Kidney (tissue), 13 donors: ENCODE measurements at regions not wholly inside any gene's neighbourhood (a gene's known extent, or its start where the extent isn't known, plus 50 kb on each side); places are given as distances from the start of the nearest gene placed in this dataset.

Experiments used
- DNase-seq, 5 donors: peaks; one replicate each; pipeline ENCODE4 v3.0.0-alpha.2; 2013 to 2020
- FAIRE-seq: peaks from 2 replicates; lab custom pipeline; 2012; peaks lifted over from hg19 to GRCh38; lab: Jason Lieb, UNC
- H3K27ac ChIP-seq, 2 donors: one replicate each; pipeline ENCODE4 v1.7.0; 2013; ENCODE audit warnings: low read depth in 2 of 2, low read length in 2 of 2, inconsistent platforms in 1 of 2
- H3K27me3 ChIP-seq: one replicate; pipeline ENCODE4 v1.7.1; 2013; ENCODE audit warnings: low read length, inconsistent platforms; ENCODE audit not compliant: control insufficient read depth, insufficient read depth
- H3K36me3 ChIP-seq, 3 donors: one replicate each; pipeline versions ENCODE4 v1.7.0 to v1.7.1; 2013; ENCODE audit warnings: low read length in 3 of 3, control low read depth in 1 of 3, inconsistent platforms in 1 of 3; ENCODE audit not compliant: insufficient read depth in 3 of 3, control insufficient read depth in 2 of 3
- H3K4me1 ChIP-seq, 3 donors: one replicate each; pipeline versions ENCODE4 v1.7.0 to v1.7.1; 2013; ENCODE audit warnings: low read length in 3 of 3, inconsistent platforms in 1 of 3, low read depth in 1 of 3; ENCODE audit not compliant: control insufficient read depth in 2 of 3, insufficient read depth in 2 of 3
- H3K4me3 ChIP-seq, 3 donors: one replicate each; pipeline versions ENCODE4 v1.7.0 to v1.8.1; 2013; ENCODE audit warnings: low read length in 3 of 3, control low read depth in 1 of 3, inconsistent platforms in 1 of 3
- H3K9ac ChIP-seq, 3 donors: one replicate each; pipeline versions ENCODE4 v1.7.0 to v1.7.1; 2013; ENCODE audit warnings: low read length in 3 of 3, control low read depth in 1 of 3, inconsistent platforms in 1 of 3
- H3K9me3 ChIP-seq, 3 donors: one replicate each; pipeline versions ENCODE4 v1.7.0 to v1.7.1; 2013; ENCODE audit warnings: low read length in 3 of 3, control low read depth in 1 of 3, inconsistent platforms in 1 of 3; ENCODE audit not compliant: control insufficient read depth in 2 of 3, insufficient read depth in 1 of 3
- intact Hi-C: fragments of 100-400 bp; cut with DNase I; formaldehyde crosslinking; loops from one replicate; pipeline ENCODE4 v1.11.1; 2022
- TF ChIP-seq, protein P1 (sequence below): IDR thresholded peaks from 3 replicates; pipeline ENCODE4 v1.5.1; 2012; ENCODE audit warnings: mild to moderate bottlenecking, moderate library complexity, borderline replicate concordance; ENCODE audit not compliant: insufficient read depth; ENCODE audit errors: extremely low read depth
- donor health status: control.
- donor health status: control.
- donor health status: control.
- donor health status: control.
- donor health status: control.
- donor health status: DM: yes; HTN: yes; CAD: no.
- donor health status: Normal renal cell carcinoma (clear cell type).

DNA sequence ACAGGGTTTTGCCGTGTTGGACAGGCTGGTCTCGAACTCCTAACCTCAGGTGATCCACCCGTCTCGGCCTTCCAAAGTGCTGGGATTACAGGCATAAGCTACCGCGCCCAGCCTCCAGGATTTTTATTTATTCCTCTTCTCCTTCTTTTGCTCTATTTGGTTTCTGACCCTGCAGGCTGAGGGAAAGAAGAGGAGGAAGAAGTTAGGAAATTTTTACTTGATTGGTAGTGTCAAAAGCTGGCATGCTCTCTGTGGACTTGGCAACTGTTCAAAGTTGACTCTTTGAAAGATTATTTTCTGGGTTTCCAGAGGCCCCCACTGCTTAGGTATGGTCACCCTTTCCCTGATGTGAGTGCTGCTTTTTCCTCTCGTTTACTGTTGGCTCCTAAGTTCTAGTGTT lies 372.2 kb downstream of the DIPK2A start:
- no peak overlapping the region for H3K9ac ChIP-seq
- H3K36me3 ChIP-seq = no peaks in the 10 kb centered on the region
- DNase-seq (no peak), FAIRE-seq (no peak)
- intact Hi-C loops = no loop called here
- TF ChIP-seq, protein P1, sequence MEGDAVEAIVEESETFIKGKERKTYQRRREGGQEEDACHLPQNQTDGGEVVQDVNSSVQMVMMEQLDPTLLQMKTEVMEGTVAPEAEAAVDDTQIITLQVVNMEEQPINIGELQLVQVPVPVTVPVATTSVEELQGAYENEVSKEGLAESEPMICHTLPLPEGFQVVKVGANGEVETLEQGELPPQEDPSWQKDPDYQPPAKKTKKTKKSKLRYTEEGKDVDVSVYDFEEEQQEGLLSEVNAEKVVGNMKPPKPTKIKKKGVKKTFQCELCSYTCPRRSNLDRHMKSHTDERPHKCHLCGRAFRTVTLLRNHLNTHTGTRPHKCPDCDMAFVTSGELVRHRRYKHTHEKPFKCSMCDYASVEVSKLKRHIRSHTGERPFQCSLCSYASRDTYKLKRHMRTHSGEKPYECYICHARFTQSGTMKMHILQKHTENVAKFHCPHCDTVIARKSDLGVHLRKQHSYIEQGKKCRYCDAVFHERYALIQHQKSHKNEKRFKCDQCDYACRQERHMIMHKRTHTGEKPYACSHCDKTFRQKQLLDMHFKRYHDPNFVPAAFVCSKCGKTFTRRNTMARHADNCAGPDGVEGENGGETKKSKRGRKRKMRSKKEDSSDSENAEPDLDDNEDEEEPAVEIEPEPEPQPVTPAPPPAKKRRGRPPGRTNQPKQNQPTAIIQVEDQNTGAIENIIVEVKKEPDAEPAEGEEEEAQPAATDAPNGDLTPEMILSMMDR = no peak
- H3K27ac ChIP-seq = no peak overlapping the region
- no peaks in the 10 kb centered on the region for H3K9me3 ChIP-seq
- no peaks in the 10 kb centered on the region for H3K4me1 ChIP-seq
- H3K27me3 ChIP-seq = no peaks in the 10 kb centered on the region
- H3K4me3 ChIP-seq = no peak overlapping the region

DNA sequence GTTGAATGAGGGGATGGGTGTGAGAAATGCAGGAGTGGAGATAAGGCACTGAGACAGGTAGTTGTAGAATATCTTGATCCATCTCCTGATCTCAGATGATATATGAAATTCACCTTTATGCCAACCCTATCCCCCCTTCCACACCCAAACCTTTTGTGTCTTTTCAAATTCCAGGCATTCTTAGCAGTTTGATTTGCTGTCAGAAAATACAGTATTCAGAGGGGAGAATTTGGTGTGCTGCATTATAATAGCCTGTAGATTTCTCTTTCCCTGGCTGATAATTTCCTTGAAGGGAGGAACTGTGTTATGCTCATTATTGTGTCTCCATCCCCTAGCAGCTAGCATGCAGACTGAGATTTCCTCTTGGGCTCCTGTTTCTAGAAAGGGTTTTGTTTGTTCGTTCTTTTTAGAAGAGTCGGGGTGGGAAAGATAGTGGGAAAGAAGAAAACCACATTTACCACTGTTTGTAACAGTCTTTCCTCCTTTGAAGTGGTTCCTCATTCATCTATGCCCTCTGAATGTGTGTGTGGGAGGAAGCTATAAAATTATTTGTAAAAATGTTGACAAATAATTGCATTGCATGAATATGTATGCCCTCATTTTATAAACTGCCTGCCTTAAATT lies 373.4 kb downstream of the DIPK2A start:
- FAIRE-seq (no peak), DNase-seq (no peak)
- Histone ChIP-seq H3K9ac (no peak overlapping the region), H3K27ac (no peak overlapping the region), H3K9me3 (no peaks in the 10 kb centered on the region), H3K27me3 (no peaks in the 10 kb centered on the region), H3K4me1 (no peaks in the 10 kb centered on the region), H3K36me3 (no peaks in the 10 kb centered on the region), H3K4me3 (no peak overlapping the region)
- TF ChIP-seq, protein P1 = no peak
- intact Hi-C loops = no loop called here

DNA sequence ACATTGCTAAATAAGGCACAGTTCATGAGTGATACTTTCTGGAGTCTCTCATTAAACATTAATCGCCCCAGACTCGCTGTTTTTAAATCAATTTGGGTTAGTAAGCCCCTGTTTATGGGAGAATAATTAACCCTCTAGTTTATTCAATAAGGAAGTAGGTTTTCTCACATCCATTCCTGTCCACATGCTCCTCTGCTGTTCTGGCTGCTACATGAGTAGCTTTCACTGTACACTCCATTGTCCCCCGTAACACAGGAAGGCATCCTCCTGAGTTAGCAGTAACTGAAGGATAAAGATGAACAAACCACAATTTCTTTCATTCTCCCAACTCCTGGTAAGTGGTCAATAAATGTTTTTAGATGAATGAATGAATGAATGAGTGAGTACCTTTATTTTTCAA lies 378.5 kb downstream of the DIPK2A start:
- H3K4me3 ChIP-seq = peak overlapping the region in 1 of 3 donors; percentile 30
- DNase-seq = peak in 2 of 5 donors; percentile 21 to 49
- intact Hi-C loops = no loop called here
- TF ChIP-seq, protein P1 = no peak
- H3K27ac ChIP-seq = no peak overlapping the region
- no peak for FAIRE-seq
- no peak overlapping the region for H3K9ac ChIP-seq
- no peaks in the 10 kb centered on the region for H3K27me3 ChIP-seq
- no peaks in the 10 kb centered on the region for H3K9me3 ChIP-seq
- no peaks in the 10 kb centered on the region for H3K4me1 ChIP-seq
- no peaks in the 10 kb centered on the region for H3K36me3 ChIP-seq

DNA sequence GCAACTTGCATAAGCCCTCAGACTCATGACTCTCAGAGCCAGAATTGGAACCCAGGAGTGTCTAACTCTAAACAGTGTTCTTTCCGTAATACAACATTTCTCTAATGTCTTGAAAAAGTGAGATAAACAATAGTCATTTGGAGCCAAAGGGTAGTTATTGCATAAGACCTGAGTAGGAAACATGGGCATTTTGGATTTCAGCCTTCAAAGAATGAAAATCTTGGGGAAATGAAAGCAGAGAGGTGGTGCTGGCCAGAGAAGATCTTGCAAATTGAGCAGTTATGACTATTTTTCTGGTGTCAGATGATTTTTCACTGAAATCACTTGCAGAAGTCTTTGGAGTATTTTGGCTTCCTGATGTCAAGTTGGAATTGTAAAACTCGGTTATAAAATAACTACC lies 379.4 kb downstream of the DIPK2A start:
- no peak for DNase-seq
- Histone ChIP-seq H3K9ac (no peak overlapping the region), H3K4me1 (no peaks in the 10 kb centered on the region), H3K4me3 (no peak overlapping the region), H3K27me3 (no peaks in the 10 kb centered on the region), H3K36me3 (no peaks in the 10 kb centered on the region), H3K9me3 (no peaks in the 10 kb centered on the region), H3K27ac (no peak overlapping the region)
- intact Hi-C loops = no loop called here
- no peak for FAIRE-seq
- TF ChIP-seq, protein P1 = no peak
